Peyer's patch (tissue), 4 donors: ENCODE measurements at regions not wholly inside any gene's neighbourhood (a gene's known extent, or its start where the extent isn't known, plus 50 kb on each side); places are given as distances from the start of the nearest gene placed in this dataset.
A peak's percentile ranks its signal among the peaks of the same experiment; 100 is the strongest.
"Not testable (repeated sequence)": the region's sequence is repeated elsewhere in the genome, so short reads cannot be mapped to it uniquely, and the experiment has no call there.

ENCODE experiments used
- DNase-seq, 3 donors: peaks; one replicate each; pipeline ENCODE4 v3.0.0-alpha.2; 2017 to 2019
- H3K27ac ChIP-seq, 4 donors: fragments of 200-600 bp; sonication (generic); one replicate each; pipeline ENCODE4 v1.5.1; 2016 to 2019
- H3K27me3 ChIP-seq, 2 donors: fragments of 200-600 bp; sonication (generic); one replicate each; pipeline ENCODE4 v1.5.1; 2019
- H3K36me3 ChIP-seq, 3 donors: fragments of 200-600 bp; sonication (generic); one replicate each; pipeline ENCODE4 v1.5.1; 2016 to 2019
- H3K4me1 ChIP-seq, 4 donors: fragments of 200-600 bp; sonication (generic); one replicate each; pipeline ENCODE4 v1.5.1; 2016 to 2019
- H3K4me3 ChIP-seq, 4 donors: fragments of 200-600 bp; sonication (generic); 1 replicate in 3 of 4; 2 replicates in 1 of 4; pipeline ENCODE4 v1.5.1; 2016 to 2019; ENCODE audit warnings: mild to moderate bottlenecking in 1 of 4
- H3K9me3 ChIP-seq, 4 donors: fragments of 200-600 bp; sonication (generic); one replicate each; pipeline ENCODE4 v1.5.1; 2016 to 2019; ENCODE audit warnings: mild to moderate bottlenecking in 1 of 4
- CTCF ChIP-seq, 6 experiments: fragments of 450-650 bp in 4 of 6; fragments of 200-600 bp in 2 of 6; sonication (generic) in 1 of 6; IDR thresholded peaks; one replicate each; pipeline ENCODE4 v1.5.1; 2017 to 2019; ENCODE audit warnings: antibody characterized with exemption in 6 of 6, mild to moderate bottlenecking in 3 of 6, moderate library complexity in 1 of 6
- POLR2A ChIP-seq, 2 donors: fragments of 450-650 bp; IDR thresholded peaks; one replicate each; pipeline ENCODE4 v1.5.1; 2017; ENCODE audit warnings: antibody characterized with exemption in 2 of 2, mild to moderate bottlenecking in 2 of 2, moderate library complexity in 2 of 2

- peak in 1 of 3 donors; percentile 44 for DNase-seq
- H3K27ac ChIP-seq, result peak overlapping the region in 1 of 4 donors; percentile 39
These were observed 307.8 kb upstream of the PAPPA start for GRCh38 chr9:115845648-115846312.

GRCh38 chr9:115847216-115847615 lies 306.4 kb upstream of the PAPPA start:
- TF ChIP-seq CTCF (IDR thresholded peaks at IDR 0.05), result no peak
- no peak for TF ChIP-seq POLR2A (IDR thresholded peaks at IDR 0.05)
- no peak for DNase-seq
- no peaks in the 10 kb centered on the region for H3K27me3 ChIP-seq
- H3K9me3 ChIP-seq, result no peaks in the 10 kb centered on the region
- no peak overlapping the region for H3K4me3 ChIP-seq
- H3K36me3 ChIP-seq, result no peaks in the 10 kb centered on the region
- no peaks in the 10 kb centered on the region for H3K4me1 ChIP-seq
- peak overlapping the region in 1 of 4 donors; percentile 35 for H3K27ac ChIP-seq

More at GRCh38 chr9:115845648-115846312, 307.8 kb upstream of the PAPPA start:
- Histone ChIP-seq H3K4me1 (no peaks in the 10 kb centered on the region), H3K36me3 (no peaks in the 10 kb centered on the region), H3K27me3 (no peaks in the 10 kb centered on the region), H3K9me3 (no peaks in the 10 kb centered on the region), H3K4me3 (no peak overlapping the region)
- no peak for TF ChIP-seq POLR2A (IDR thresholded peaks at IDR 0.05)
- no peak for TF ChIP-seq CTCF (IDR thresholded peaks at IDR 0.05)

GRCh38 chr9:115849679-115850412 lies 303.7 kb upstream of the PAPPA start:
- Histone ChIP-seq H3K9me3 (no peaks in the 10 kb centered on the region), H3K4me1 (no peaks in the 10 kb centered on the region), H3K36me3 (no peaks in the 10 kb centered on the region), H3K27ac (peak overlapping the region in 2 of 4 donors; percentile 28 to 38), H3K4me3 (no peak overlapping the region), H3K27me3 (no peaks in the 10 kb centered on the region)
- no peak for DNase-seq
- TF ChIP-seq POLR2A (IDR thresholded peaks at IDR 0.05), result no peak
- TF ChIP-seq CTCF (IDR thresholded peaks at IDR 0.05), result no peak

GRCh38 chr9:115850548-115851304 lies 302.9 kb upstream of the PAPPA start:
- no peaks in the 10 kb centered on the region for H3K4me1 ChIP-seq
- H3K36me3 ChIP-seq, result no peaks in the 10 kb centered on the region
- TF ChIP-seq CTCF (IDR thresholded peaks at IDR 0.05) (no peak), POLR2A (IDR thresholded peaks at IDR 0.05) (no peak)
- H3K27me3 ChIP-seq, result no peaks in the 10 kb centered on the region
- H3K27ac ChIP-seq, result peak overlapping the region in 2 of 4 donors; percentile 28 to 38
- H3K9me3 ChIP-seq, result no peaks in the 10 kb centered on the region
- no peak overlapping the region for H3K4me3 ChIP-seq
- no peak for DNase-seq

- TF ChIP-seq POLR2A (IDR thresholded peaks at IDR 0.05) (no peak), CTCF (IDR thresholded peaks at IDR 0.05) (no peak)
- Histone ChIP-seq H3K4me3 (no peak overlapping the region), H3K36me3 (no peaks in the 10 kb centered on the region), H3K27me3 (no peaks in the 10 kb centered on the region), H3K4me1 (no peaks in the 10 kb centered on the region), H3K27ac (no peak overlapping the region), H3K9me3 (no peaks in the 10 kb centered on the region)
- no peak for DNase-seq
These were observed 298.0 kb upstream of the PAPPA start for GRCh38 chr9:115855458-115856133.

GRCh38 chr9:115858421-115858820 lies 295.2 kb upstream of the PAPPA start:
- H3K36me3 ChIP-seq, H3K9me3 ChIP-seq, H3K4me1 ChIP-seq, DNase-seq, H3K27ac ChIP-seq, H3K27me3 ChIP-seq, H3K4me3 ChIP-seq: not testable (repeated sequence)
